ENCODE measurements at regions not wholly inside any gene's neighbourhood (a gene's known extent, or its start where the extent isn't known, plus 50 kb on each side); places are given as distances from the start of the nearest gene placed in this dataset.

DNA sequence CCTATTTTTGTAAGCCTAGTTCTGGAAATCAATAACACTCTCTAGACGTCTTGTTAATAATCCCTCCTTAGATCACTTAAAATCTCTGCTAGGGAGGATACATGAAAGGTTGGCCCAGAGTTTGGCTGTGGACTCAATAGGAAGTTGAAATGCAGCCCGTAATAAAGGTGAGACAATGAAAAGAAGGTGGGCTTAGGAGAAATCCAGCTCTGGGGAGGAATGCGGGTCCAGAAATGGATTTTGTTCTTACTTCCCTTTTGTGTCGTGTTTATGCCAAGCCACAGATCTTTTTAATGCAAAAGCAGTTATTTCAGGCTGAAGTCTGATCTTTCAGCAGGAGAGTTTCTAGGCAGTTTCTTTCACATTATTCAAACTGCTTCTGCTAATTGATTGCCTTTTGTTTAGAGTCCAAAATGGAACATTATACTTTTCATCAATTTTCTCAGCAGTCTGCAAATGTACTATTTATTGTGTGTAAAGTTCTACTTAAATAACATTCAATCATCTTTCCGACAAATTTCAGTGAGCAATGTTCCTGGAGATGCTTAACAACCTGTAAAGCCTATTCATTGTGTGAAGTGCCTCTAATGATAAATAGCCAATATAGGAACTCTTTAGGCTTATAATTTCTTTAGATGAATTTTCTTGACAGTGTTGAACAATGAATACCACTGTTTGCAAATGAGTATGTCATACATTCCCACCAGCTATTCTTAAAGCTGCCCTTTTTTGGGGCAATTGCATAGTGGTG, 252.9 kb upstream of the KRR1 start:
- TF ChIP-seq, protein P1, sequence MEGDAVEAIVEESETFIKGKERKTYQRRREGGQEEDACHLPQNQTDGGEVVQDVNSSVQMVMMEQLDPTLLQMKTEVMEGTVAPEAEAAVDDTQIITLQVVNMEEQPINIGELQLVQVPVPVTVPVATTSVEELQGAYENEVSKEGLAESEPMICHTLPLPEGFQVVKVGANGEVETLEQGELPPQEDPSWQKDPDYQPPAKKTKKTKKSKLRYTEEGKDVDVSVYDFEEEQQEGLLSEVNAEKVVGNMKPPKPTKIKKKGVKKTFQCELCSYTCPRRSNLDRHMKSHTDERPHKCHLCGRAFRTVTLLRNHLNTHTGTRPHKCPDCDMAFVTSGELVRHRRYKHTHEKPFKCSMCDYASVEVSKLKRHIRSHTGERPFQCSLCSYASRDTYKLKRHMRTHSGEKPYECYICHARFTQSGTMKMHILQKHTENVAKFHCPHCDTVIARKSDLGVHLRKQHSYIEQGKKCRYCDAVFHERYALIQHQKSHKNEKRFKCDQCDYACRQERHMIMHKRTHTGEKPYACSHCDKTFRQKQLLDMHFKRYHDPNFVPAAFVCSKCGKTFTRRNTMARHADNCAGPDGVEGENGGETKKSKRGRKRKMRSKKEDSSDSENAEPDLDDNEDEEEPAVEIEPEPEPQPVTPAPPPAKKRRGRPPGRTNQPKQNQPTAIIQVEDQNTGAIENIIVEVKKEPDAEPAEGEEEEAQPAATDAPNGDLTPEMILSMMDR (IDR thresholded peaks at IDR 0.05; ENCODE audit: insufficient read depth, missing control alignments) = no peak
- FAIRE-seq (no peak), DNase-seq (ENCODE audit: insufficient read length, low spot score) (no peak)

DNA sequence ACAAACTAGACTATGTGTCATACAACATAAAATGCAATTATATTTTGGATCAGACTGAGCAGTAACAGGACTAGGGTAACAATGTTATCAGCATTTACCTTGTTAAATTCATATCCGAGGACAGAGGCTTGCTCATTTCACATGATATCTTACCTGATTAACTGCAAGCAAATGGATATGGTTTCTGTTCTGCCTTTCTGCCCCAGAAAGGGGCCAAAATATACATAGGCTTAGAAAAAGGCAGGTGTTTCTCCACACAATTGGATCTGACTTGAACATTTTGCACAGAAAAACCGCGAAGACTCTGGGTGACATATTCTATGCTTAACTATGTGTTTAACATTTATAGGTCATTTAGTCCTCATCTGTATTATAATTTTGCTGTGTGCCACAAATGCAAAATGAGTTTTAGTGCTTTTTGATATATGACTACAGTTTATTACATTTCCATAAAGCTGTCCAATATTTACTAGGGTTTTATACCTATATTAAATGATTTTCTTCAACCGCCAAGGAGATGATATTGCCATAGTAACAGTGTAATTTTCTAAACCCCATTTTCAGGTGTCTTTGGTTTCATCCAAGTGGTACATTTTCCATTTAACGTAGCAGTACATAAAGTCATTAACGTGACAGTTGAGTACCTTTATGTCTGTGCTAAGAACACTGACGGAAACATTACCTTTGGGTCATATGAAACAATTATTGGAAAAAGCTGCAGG, 249.3 kb upstream of the KRR1 start:
- TF ChIP-seq, protein P1 (IDR thresholded peaks at IDR 0.05; ENCODE audit: insufficient read depth, missing control alignments) = no peak
- no peak for FAIRE-seq
- no peak for DNase-seq (ENCODE audit: insufficient read length, low spot score)

DNA sequence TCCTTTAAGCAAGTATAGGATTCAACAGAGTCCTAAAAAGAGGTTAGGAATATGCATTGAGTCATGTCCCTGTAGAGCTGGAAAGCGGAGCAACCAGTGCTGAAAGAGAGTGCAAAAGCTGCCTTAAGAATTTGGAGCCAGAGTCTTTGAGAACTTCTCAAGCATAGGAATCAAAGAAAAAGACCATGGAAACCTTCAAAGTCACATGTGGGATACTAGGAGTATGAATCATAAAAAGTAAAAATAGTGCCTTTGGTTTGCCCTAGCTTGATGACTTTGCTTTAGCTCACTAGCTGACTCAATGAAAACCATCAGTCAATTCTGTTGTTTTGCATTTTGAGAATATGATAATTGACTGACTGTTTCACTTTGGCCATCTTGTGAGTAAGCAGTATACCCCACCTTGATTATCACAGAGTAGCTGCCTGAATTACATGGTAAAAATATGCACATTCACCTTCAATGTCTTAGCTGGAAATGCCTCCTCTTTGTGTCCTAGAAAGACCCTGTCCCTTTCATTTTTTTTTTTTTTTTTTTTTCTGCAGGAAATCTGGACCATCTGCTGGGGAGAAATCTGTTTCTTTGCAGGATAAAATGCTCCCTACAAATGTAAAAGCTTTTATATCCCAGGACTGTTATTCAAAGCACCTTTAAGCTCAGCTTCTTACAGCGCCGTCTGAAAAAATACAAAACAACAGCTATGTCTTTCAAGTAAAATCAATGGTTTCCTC, 248.6 kb upstream of the KRR1 start:
- DNase-seq (ENCODE audit: insufficient read length, low spot score) (no peak), FAIRE-seq (no peak)
- TF ChIP-seq, protein P1 (IDR thresholded peaks at IDR 0.05; ENCODE audit: insufficient read depth, missing control alignments) = no peak

DNA sequence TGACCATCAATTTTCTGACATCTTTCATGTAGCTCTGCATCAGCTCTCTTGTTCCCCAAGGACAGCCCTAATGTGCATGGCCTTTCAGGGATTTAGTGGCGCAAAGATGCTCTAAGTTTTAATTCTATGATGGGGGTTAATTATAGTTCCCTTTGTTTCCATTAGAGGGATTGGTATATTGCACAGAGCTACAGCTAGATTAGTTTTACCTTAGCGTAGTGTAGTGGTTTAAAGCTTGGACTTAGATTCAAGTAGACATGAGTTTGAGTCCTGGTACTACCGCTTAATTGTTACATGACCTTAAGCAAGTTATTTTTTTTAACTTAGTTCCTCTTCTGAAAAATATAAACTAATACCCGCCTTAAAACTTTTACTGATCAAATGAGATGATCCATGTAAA, 247.8 kb upstream of the KRR1 start:
- FAIRE-seq = no peak
- TF ChIP-seq, protein P1 (IDR thresholded peaks at IDR 0.05; ENCODE audit: insufficient read depth, missing control alignments) = no peak
- DNase-seq (ENCODE audit: insufficient read length, low spot score) = no peak

DNA sequence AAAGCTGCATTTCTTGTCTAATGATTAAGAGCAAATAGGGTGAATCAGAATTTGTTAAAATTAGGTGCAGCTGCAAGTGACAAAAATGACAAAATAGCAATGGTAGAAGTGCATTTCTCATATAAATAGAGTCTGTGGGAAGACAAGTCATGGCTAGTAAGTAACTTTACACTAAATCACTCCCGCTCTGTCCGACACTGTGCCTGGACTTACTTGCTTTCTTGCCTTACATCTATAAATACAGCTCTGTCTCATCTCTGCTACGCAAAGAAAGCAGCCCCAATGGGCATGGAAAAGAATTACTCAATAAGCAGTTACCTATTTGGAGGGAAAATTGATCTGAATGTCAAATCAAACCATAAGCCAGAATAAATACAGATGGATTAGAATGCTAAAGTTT, 245.4 kb upstream of the KRR1 start:
- FAIRE-seq (no peak), DNase-seq (ENCODE audit: insufficient read length, low spot score) (no peak)
- TF ChIP-seq, protein P1 (IDR thresholded peaks at IDR 0.05; ENCODE audit: insufficient read depth, missing control alignments) = no peak

DNA sequence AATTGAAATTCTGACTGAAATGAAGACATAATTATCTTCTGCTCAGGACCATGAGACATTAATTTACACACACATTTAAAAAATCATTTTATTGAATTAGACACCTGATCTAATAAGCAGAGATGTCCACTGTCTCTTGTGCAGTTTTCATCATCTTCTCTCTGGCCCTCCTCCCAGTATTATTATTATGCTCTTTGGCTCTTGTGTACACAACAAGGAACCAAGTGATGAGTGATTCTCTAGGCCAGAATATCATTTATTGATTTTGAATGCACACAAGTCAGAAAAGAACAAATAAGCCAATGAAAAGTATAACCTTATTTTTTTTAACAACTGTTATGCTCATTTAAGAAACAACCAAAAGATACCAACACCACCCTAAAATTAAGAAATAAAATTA, 244.7 kb upstream of the KRR1 start:
- TF ChIP-seq, protein P1 (IDR thresholded peaks at IDR 0.05; ENCODE audit: insufficient read depth, missing control alignments) = no peak
- no peak for FAIRE-seq

More for the DNA sequence above, 244.7 kb upstream of the KRR1 start:
- DNase-seq (ENCODE audit: insufficient read length, low spot score) = no peak
